H9 (cell line): ENCODE measurements at regions not wholly inside any gene's neighbourhood (a gene's known extent, or its start where the extent isn't known, plus 50 kb on each side); places are given as distances from the start of the nearest gene placed in this dataset.

Experiments used
- DNase-seq: peaks from one replicate; pipeline ENCODE4 v3.0.0-alpha.2; 2017
- H2AFZ ChIP-seq: one replicate; pipeline ENCODE4 v1.6.1; 2013; ENCODE audit warnings: mild to moderate bottlenecking, low read length, control low read depth, moderate library complexity
- H2AK5ac ChIP-seq: 2 replicates; pipeline ENCODE4 v1.6.1; 2013; ENCODE audit warnings: low read length, control low read depth, mixed read lengths; ENCODE audit not compliant: insufficient read length
- H2BK120ac ChIP-seq: one replicate; pipeline ENCODE4 v1.6.1; 2013; ENCODE audit warnings: low read depth, mild to moderate bottlenecking, low read length, control low read depth, inconsistent platforms; ENCODE audit not compliant: poor library complexity, severe bottlenecking
- H2BK12ac ChIP-seq: 2 replicates; pipeline ENCODE4 v1.6.1; 2013; ENCODE audit warnings: low read length, control low read depth, mixed read lengths, low read depth; ENCODE audit not compliant: insufficient read length
- H2BK15ac ChIP-seq: 2 replicates; pipeline ENCODE4 v1.6.1; 2013; ENCODE audit warnings: low read depth, low read length, control low read depth
- H2BK20ac ChIP-seq: one replicate; pipeline ENCODE4 v1.6.1; 2013; ENCODE audit warnings: low read depth, mild to moderate bottlenecking, low read length, control low read depth, inconsistent platforms; ENCODE audit not compliant: poor library complexity, severe bottlenecking
- H2BK5ac ChIP-seq: 2 replicates; pipeline ENCODE4 v1.6.1; 2013; ENCODE audit warnings: low read length, control low read depth, mixed read lengths; ENCODE audit not compliant: insufficient read length
- H3K14ac ChIP-seq: 2 replicates; pipeline ENCODE4 v1.6.1; 2013; ENCODE audit warnings: low read length, control low read depth; ENCODE audit not compliant: insufficient read depth
- H3K18ac ChIP-seq: 2 replicates; pipeline ENCODE4 v1.6.1; 2013; ENCODE audit warnings: low read depth, mild to moderate bottlenecking, mixed read lengths, low read length, control low read depth; ENCODE audit not compliant: insufficient read length
- H3K23ac ChIP-seq: 2 replicates; pipeline ENCODE4 v1.6.1; 2013; ENCODE audit warnings: low read length, control low read depth, mixed read lengths, low read depth; ENCODE audit not compliant: insufficient read length
- H3K23me2 ChIP-seq: 2 replicates; pipeline ENCODE4 v1.6.1; 2013; ENCODE audit warnings: low read depth, mild to moderate bottlenecking, mixed read lengths, low read length, control low read depth; ENCODE audit not compliant: insufficient read length, poor library complexity, severe bottlenecking
- H3K27ac ChIP-seq: 2 replicates; pipeline ENCODE4 v1.5.1; 2013; ENCODE audit warnings: low read length, control low read depth, mixed read lengths, low read depth; ENCODE audit not compliant: insufficient read length
- H3K27me3 ChIP-seq: 2 replicates; pipeline ENCODE4 v1.6.1; 2013; ENCODE audit warnings: low read length, control low read depth, inconsistent platforms; ENCODE audit not compliant: insufficient read depth
- H3K4ac ChIP-seq: 2 replicates; pipeline ENCODE4 v1.6.1; 2013; ENCODE audit warnings: low read depth, mild to moderate bottlenecking, control low read depth, inconsistent platforms, low read length, moderate library complexity
- H3K4me1 ChIP-seq: 2 replicates; pipeline ENCODE4 v1.6.1; 2013; ENCODE audit warnings: low read length, control low read depth, inconsistent platforms; ENCODE audit not compliant: insufficient read depth
- H3K4me2 ChIP-seq: 2 replicates; pipeline ENCODE4 v1.6.1; 2013; ENCODE audit warnings: low read length, control low read depth, mixed read lengths; ENCODE audit not compliant: insufficient read length, insufficient read depth
- H3K56ac ChIP-seq: 2 replicates; pipeline ENCODE4 v1.6.1; 2013; ENCODE audit warnings: low read depth, mild to moderate bottlenecking, mixed read lengths, low read length, control low read depth; ENCODE audit not compliant: insufficient read length
- H3K79me1 ChIP-seq: 2 replicates; pipeline ENCODE4 v1.6.1; 2013; ENCODE audit warnings: low read depth, mild to moderate bottlenecking, moderate library complexity, low read length, control low read depth, inconsistent platforms; ENCODE audit not compliant: insufficient read depth, poor library complexity, severe bottlenecking
- H3K79me2 ChIP-seq: 2 replicates; pipeline ENCODE4 v1.6.1; 2013; ENCODE audit warnings: low read length, control low read depth, inconsistent platforms; ENCODE audit not compliant: insufficient read depth
- H3K9ac ChIP-seq: 2 replicates; pipeline ENCODE4 v1.6.1; 2013; ENCODE audit warnings: low read length, control low read depth, mixed read lengths; ENCODE audit not compliant: insufficient read length; ENCODE audit errors: extremely low read depth
- H3K9me3 ChIP-seq: one replicate; pipeline ENCODE4 v1.6.1; 2013; ENCODE audit warnings: low read depth, low read length, inconsistent platforms; ENCODE audit not compliant: control insufficient read depth
- H3T11ph ChIP-seq: one replicate; pipeline ENCODE4 v1.6.1; 2013; ENCODE audit warnings: mild to moderate bottlenecking, low read length, control low read depth, inconsistent platforms
- H4K20me1 ChIP-seq: one replicate; pipeline ENCODE4 v1.6.1; 2013; ENCODE audit not compliant: control insufficient read depth, insufficient read length, insufficient read depth
- H4K5ac ChIP-seq: 2 replicates; pipeline ENCODE4 v1.6.1; 2013; ENCODE audit warnings: low read depth, mild to moderate bottlenecking, mixed read lengths, low read length, control low read depth; ENCODE audit not compliant: insufficient read length
- H4K8ac ChIP-seq: replicated peaks from 2 replicates; pipeline ENCODE4 v1.6.1; 2013; ENCODE audit warnings: low read length, control low read depth, mixed read lengths, low read depth; ENCODE audit not compliant: insufficient read length
- H4K91ac ChIP-seq: 2 replicates; pipeline ENCODE4 v1.6.1; 2013; ENCODE audit warnings: low read depth, mild to moderate bottlenecking, moderate library complexity, mixed read lengths, low read length, control low read depth; ENCODE audit not compliant: insufficient read length
- H3K27ac Mint-ChIP-seq, 3 experiments: 2 replicates in 2 of 3; 3 replicates in 1 of 3; pipeline ENCODE4 v1.8.0; 2020 to 2021; ENCODE audit warnings: mixed read lengths in 3 of 3, mild to moderate bottlenecking in 1 of 3, moderate library complexity in 1 of 3
- H3K27me3 Mint-ChIP-seq: 2 replicates; pipeline ENCODE4 v1.8.0; 2021; ENCODE audit warnings: low read depth, mild to moderate bottlenecking, moderate library complexity, mixed read lengths
- H3K36me3 Mint-ChIP-seq, 3 experiments: 2 replicates in 2 of 3; 3 replicates in 1 of 3; pipeline ENCODE4 v1.8.0; 2020 to 2021; ENCODE audit warnings: low read depth in 3 of 3, mixed read lengths in 3 of 3; ENCODE audit not compliant: insufficient read depth in 1 of 3
- H3K4me1 Mint-ChIP-seq, 2 experiments: 2 replicates each; pipeline ENCODE4 v1.8.0; 2020; ENCODE audit warnings: mixed read lengths in 2 of 2
- H3K4me3 Mint-ChIP-seq, 2 experiments: 2 replicates in 1 of 2; 3 replicates in 1 of 2; pipeline ENCODE4 v1.8.0; 2020 to 2021; ENCODE audit warnings: mild to moderate bottlenecking in 2 of 2, mixed read lengths in 2 of 2, moderate library complexity in 1 of 2
- H3K9me3 Mint-ChIP-seq, 2 experiments: 2 replicates in 1 of 2; 3 replicates in 1 of 2; pipeline ENCODE4 v1.8.0; 2020; ENCODE audit warnings: mild to moderate bottlenecking in 2 of 2, mixed read lengths in 2 of 2, moderate library complexity in 1 of 2
- CTCF ChIP-seq: fragments of 200-600 bp; sonication (generic); conservative IDR thresholded peaks from 3 replicates; pipeline ENCODE4 v1.8.0; 2021; ENCODE audit warnings: antibody characterized with exemption, mild to moderate bottlenecking
- WGBS: extraction: QIAGEN DNeasy Blood & Tissue Kit; methylation state at CpG from one replicate; pipeline ENCODE4 v1.1.7; 2013; ENCODE audit warnings: missing lambda C conversion rate, low lambda C conversion rate, mixed read lengths; ENCODE audit not compliant: insufficient read length; ENCODE audit errors: extremely low coverage; 5-methylcytosine and 5-hydroxymethylcytosine counted together

DNA sequence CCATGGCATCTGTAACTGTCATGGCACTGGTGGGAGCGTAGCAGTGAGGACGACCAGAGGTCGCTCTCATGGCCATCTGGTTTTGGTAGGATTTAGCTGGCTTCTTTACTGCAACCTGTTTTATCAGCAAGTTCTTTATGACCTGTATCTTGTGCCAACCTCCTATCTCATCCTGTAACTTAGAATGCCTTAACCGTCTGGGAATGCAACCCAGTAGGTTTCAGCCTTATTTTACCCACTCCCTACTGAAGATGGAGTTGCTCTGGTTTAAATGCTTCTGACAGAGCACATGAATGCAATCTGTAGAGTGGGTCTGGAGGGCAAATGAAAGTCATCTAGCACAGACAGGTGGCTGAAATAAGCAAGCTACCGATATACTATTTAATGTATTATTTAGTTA lies 55.3 kb upstream of the OPN4 start:
- no peaks in the 10 kb centered on the region for H3K27me3 ChIP-seq
- H3K18ac ChIP-seq, result no peak overlapping the region
- H2BK12ac ChIP-seq, result no peak overlapping the region
- no peak overlapping the region for H3K56ac ChIP-seq
- no peak overlapping the region for H3K27ac ChIP-seq
- no peaks in the 10 kb centered on the region for H3K9me3 ChIP-seq
- H3K14ac ChIP-seq, result no peak overlapping the region
- H2BK5ac ChIP-seq, result no peak overlapping the region
- no peaks in the 10 kb centered on the region for H3K79me2 ChIP-seq
- H4K20me1 ChIP-seq, result no peaks in the 10 kb centered on the region
- H2BK15ac ChIP-seq, result no peak overlapping the region
- H3K23me2 ChIP-seq, result no peaks in the 10 kb centered on the region
- no peak overlapping the region for H3K27ac Mint-ChIP-seq
- H3K4me1 ChIP-seq, result peaks cover 7% of the 10 kb centered on the region; the same call in 1 of the 2 replicates
- H2AFZ ChIP-seq, result no peak overlapping the region
- H3T11ph ChIP-seq, result no peak overlapping the region
- no peak overlapping the region for H4K91ac ChIP-seq
- H3K36me3 Mint-ChIP-seq, result no peaks in the 10 kb centered on the region; a peak in 1 of 7 replicates
- H3K9me3 Mint-ChIP-seq, result no peaks in the 10 kb centered on the region
- no peak overlapping the region for H4K8ac ChIP-seq
- H3K27me3 Mint-ChIP-seq, result peaks cover 2% of the 10 kb centered on the region; the same call in 1 of the 2 replicates
- no peak overlapping the region for H3K4me2 ChIP-seq
- H3K4me1 Mint-ChIP-seq, result peaks cover 12 to 15% of the 10 kb centered on the region in 2 experiments
- no peak overlapping the region for H3K4me3 Mint-ChIP-seq
- no peak overlapping the region for H2BK120ac ChIP-seq
- no peak for DNase-seq
- TF ChIP-seq CTCF, result no peak
- whole genome bisulfite sequencing, result no CpG with 5 or more reads among the region's 5 CpGs
- H3K4ac ChIP-seq, result no peak overlapping the region
- no peak overlapping the region for H3K23ac ChIP-seq
- H4K5ac ChIP-seq, result no peak overlapping the region
- H2BK20ac ChIP-seq, result no peak overlapping the region
- no peaks in the 10 kb centered on the region for H3K79me1 ChIP-seq
- H2AK5ac ChIP-seq, result no peak overlapping the region
- no peak overlapping the region for H3K9ac ChIP-seq
